Loucy (cell line): ENCODE measurements at regions not wholly inside any gene's neighbourhood (a gene's known extent, or its start where the extent isn't known, plus 50 kb on each side); places are given as distances from the start of the nearest gene placed in this dataset.
A peak's percentile ranks its signal among the peaks of the same experiment; 100 is the strongest.

Experiments
- H2AFZ ChIP-seq: fragments of 200-600 bp; sonication (generic); 2 replicates; pipeline ENCODE4 v1.6.0; 2016; ENCODE audit warnings: antibody characterized with exemption, mild to moderate bottlenecking, low read length, moderate library complexity
- H3F3A ChIP-seq: fragments of 200-600 bp; 2 replicates; pipeline ENCODE4 v1.6.0; 2016; ENCODE audit warnings: antibody characterized with exemption, low read depth, mild to moderate bottlenecking
- H3K27me3 ChIP-seq: fragments of 200-600 bp; sonication (generic); 2 replicates; pipeline ENCODE4 v1.6.1; 2014; ENCODE audit warnings: low read length, mild to moderate bottlenecking; ENCODE audit not compliant: insufficient read depth, poor library complexity, severe bottlenecking
- H3K36me3 ChIP-seq: fragments of 200-600 bp; sonication (generic); 2 replicates; pipeline ENCODE4 v1.6.1; 2016; ENCODE audit warnings: low read length; ENCODE audit not compliant: insufficient read depth
- H3K4me1 ChIP-seq: fragments of 200-600 bp; sonication (generic); 2 replicates; pipeline ENCODE4 v1.5.1; 2014; ENCODE audit warnings: low read length, mild to moderate bottlenecking; ENCODE audit not compliant: insufficient read depth, poor library complexity, severe bottlenecking
- H3K4me2 ChIP-seq: fragments of 200-600 bp; sonication (generic); 2 replicates; pipeline ENCODE4 v1.6.0; 2014; ENCODE audit warnings: antibody characterized with exemption, low read length, low read depth, mild to moderate bottlenecking; ENCODE audit not compliant: poor library complexity, severe bottlenecking
- H3K4me3 ChIP-seq: fragments of 200-600 bp; sonication (generic); 2 replicates; pipeline ENCODE4 v1.5.1; 2014; ENCODE audit warnings: low read length, mild to moderate bottlenecking, mixed read lengths; ENCODE audit not compliant: poor library complexity, severe bottlenecking
- H3K79me2 ChIP-seq: fragments of 200-600 bp; sonication (generic); 2 replicates; pipeline ENCODE4 v1.6.1; 2014; ENCODE audit warnings: low read length; ENCODE audit not compliant: insufficient read depth
- H3K9ac ChIP-seq: fragments of 200-600 bp; sonication (generic); 2 replicates; pipeline ENCODE4 v1.6.0; 2014; ENCODE audit warnings: mild to moderate bottlenecking, low read depth, low read length, moderate library complexity; ENCODE audit not compliant: poor library complexity, severe bottlenecking
- H3K9me2 ChIP-seq: fragments of 200-600 bp; sonication (generic); replicated peaks from 2 replicates; pipeline ENCODE4 v1.6.1; 2016; ENCODE audit warnings: low read depth, low read length, mixed read lengths
- H3K9me3 ChIP-seq: fragments of 200-600 bp; sonication (generic); 2 replicates; pipeline ENCODE4 v1.6.1; 2014; ENCODE audit warnings: mild to moderate bottlenecking, antibody characterized with exemption, low read length, low read depth; ENCODE audit not compliant: insufficient read depth
- H4K20me1 ChIP-seq: fragments of 200-600 bp; sonication (generic); 2 replicates; pipeline ENCODE4 v1.6.0; 2014; ENCODE audit warnings: antibody characterized with exemption, low read length, mild to moderate bottlenecking; ENCODE audit not compliant: insufficient read depth, poor library complexity, severe bottlenecking
- CTCF ChIP-seq: fragments of 200-600 bp; sonication (generic); conservative IDR thresholded peaks from 2 replicates; pipeline ENCODE4 v1.5.1; 2014; ENCODE audit warnings: mild to moderate bottlenecking, antibody characterized with exemption, low read length
- EZH2phosphoT487 ChIP-seq: fragments of 200-600 bp; IDR thresholded peaks from 2 replicates; pipeline ENCODE4 v1.6.1; 2018; ENCODE audit warnings: antibody characterized with exemption, mild to moderate bottlenecking, moderate library complexity, borderline replicate concordance

DNA sequence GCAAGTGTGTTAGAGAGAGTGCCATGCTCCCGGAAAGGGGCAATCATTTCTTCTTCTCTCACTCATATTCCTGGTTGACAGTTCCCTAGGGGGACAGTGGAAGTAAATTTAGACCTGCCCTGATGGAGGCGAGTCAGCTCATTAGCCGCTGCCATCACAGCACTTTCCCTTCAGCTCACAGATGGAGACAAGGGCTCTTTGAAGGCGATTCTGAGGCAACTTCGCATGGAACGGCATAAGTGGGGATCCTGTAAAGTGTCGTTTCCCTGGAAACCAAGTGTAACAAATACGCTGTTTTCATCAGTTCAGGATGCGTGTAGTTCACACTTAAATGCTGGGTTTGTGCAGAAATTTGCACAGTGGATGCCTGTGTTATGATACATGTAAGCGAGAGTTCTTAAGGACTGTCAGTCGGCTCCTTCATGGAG is 114.5 kb upstream of the TMPRSS15 start:
- no peak overlapping the region for H2AFZ ChIP-seq
- no peaks in the 10 kb centered on the region for H3K9me3 ChIP-seq

DNA sequence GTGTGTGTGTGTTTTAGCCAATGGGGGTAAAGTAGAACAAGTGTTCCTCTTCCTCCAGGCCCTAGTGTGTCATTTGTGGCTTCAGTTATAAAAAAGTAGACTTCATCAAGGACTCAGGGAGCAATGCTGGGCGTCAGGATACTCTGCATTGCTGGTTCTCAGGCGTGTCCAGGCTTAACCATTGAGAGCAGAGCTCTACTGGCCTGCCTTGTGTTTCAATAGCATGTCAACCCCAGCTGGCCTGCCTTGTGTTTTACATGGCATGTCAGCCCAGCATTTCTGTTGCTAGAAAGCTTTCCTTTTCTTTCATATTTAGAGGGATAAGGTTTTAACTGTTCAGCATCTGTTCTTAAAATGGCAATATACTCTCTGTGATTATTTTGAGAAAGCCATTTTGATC is 117.6 kb upstream of the TMPRSS15 start:
- no peak overlapping the region for H3K4me2 ChIP-seq
- no peaks in the 10 kb centered on the region for H3K4me1 ChIP-seq
- no peaks in the 10 kb centered on the region for H3K79me2 ChIP-seq
- no peaks in the 10 kb centered on the region for H3K36me3 ChIP-seq
- no peak overlapping the region for H2AFZ ChIP-seq
- no peaks in the 10 kb centered on the region for H3K9me2 ChIP-seq
- no peak for TF ChIP-seq EZH2phosphoT487
- TF ChIP-seq CTCF = no peak
- H3F3A ChIP-seq = no peaks in the 10 kb centered on the region
- no peaks in the 10 kb centered on the region for H4K20me1 ChIP-seq
- no peak overlapping the region for H3K4me3 ChIP-seq
- no peak overlapping the region for H3K9ac ChIP-seq
- H3K27me3 ChIP-seq = no peaks in the 10 kb centered on the region
- no peaks in the 10 kb centered on the region for H3K9me3 ChIP-seq

More for the DNA sequence above, 114.5 kb upstream of the TMPRSS15 start:
- H3K27me3 ChIP-seq = no peaks in the 10 kb centered on the region
- H3F3A ChIP-seq = no peaks in the 10 kb centered on the region
- H3K4me3 ChIP-seq = no peak overlapping the region
- H3K4me1 ChIP-seq = no peaks in the 10 kb centered on the region
- H3K9me2 ChIP-seq = no peaks in the 10 kb centered on the region
- H4K20me1 ChIP-seq = no peaks in the 10 kb centered on the region
- no peak overlapping the region for H3K9ac ChIP-seq
- H3K79me2 ChIP-seq = no peaks in the 10 kb centered on the region
- H3K36me3 ChIP-seq = no peaks in the 10 kb centered on the region
- H3K4me2 ChIP-seq = no peak overlapping the region
- TF ChIP-seq EZH2phosphoT487 (no peak), CTCF (no peak)

DNA sequence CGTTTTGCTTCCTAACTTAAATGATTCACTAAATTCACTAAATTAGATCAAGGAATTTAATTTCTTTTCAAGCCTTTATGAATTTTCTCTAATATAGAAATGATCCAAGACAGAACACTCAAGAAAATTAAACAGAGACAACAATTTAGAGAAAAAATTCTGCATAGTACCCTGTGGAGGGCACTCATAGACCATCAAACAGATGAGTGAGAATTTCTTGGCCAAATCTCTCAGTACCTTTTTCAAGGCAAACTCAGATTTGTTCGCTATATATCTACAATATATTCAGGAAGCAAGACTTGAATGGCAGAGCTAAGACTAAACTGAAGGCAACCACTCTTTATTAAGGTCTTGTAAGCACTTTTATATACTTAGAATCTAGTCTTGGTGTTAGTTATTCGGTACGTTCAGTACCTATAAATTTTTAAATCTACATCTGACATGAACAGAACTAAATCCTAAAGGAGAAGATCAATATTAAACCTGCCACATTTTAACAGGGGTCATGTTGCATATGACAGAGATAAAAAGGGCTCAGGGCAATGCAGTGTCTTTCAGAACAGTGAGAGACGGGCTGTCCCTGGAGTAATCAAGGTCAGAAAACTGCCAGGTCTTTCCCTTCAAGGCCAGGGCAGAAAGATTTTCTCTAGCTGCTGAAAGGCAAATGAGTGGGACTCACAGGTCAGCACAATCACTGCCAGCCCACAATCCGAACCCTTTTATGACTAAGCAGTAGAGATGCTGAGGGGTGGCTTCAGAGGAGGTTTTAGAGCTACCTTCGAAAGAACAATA is 118.8 kb upstream of the TMPRSS15 start:
- H3K36me3 ChIP-seq = no peaks in the 10 kb centered on the region
- no peak overlapping the region for H2AFZ ChIP-seq
- no peak overlapping the region for H3K4me2 ChIP-seq
- no peaks in the 10 kb centered on the region for H3K27me3 ChIP-seq
- 0 out of 2 replicates have a peak, but pooled peaks have one; percentile 9 for TF ChIP-seq CTCF
- TF ChIP-seq EZH2phosphoT487 = no peak
- H3K9me3 ChIP-seq = no peaks in the 10 kb centered on the region
- no peak overlapping the region for H3K9ac ChIP-seq
- H3K4me1 ChIP-seq = no peaks in the 10 kb centered on the region
- no peaks in the 10 kb centered on the region for H3K79me2 ChIP-seq
- H4K20me1 ChIP-seq = no peaks in the 10 kb centered on the region
- no peaks in the 10 kb centered on the region for H3K9me2 ChIP-seq
- no peak overlapping the region for H3K4me3 ChIP-seq
- no peaks in the 10 kb centered on the region for H3F3A ChIP-seq
